ENCODE measurements at regions not wholly inside any gene's neighbourhood (a gene's known extent, or its start where the extent isn't known, plus 50 kb on each side); places are given as distances from the start of the nearest gene placed in this dataset.

DNA sequence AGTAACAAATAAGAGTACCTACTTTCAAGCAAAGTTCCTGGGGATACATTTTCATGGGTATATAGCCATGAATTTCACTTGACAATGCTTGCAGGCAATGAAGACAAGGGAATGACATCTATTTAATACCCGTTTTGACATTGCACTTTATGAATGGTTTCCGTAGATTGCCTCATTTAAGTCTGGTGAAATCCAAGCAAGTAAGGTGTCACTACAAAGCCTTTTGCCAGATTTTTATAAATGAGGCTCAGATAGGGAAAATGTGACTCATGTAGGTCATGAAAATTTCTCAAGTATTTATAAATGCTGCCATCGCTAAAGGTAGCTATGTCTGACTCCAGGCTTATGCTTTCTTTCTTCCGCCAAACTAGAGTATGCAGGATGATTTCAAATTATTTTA lies 644.3 kb downstream of the CDH8 start:
- Histone ChIP-seq H3K9me3 (ENCODE audit: control insufficient read depth in 4 of 4, low read length in 3 of 4) (no peaks in the 10 kb centered on the region), H3K4me1 (ENCODE audit: control insufficient read depth in 4 of 4, insufficient read depth in 4 of 4, low read length in 3 of 4) (no peaks in the 10 kb centered on the region), H3K27ac (ENCODE audit: low read depth in 1 of 2, low read length in 2 of 2) (no peak overlapping the region), H3K9ac (ENCODE audit: low read depth in 1 of 2, low read length in 2 of 2) (no peak overlapping the region), H3K27me3 (ENCODE audit: control insufficient read depth in 4 of 4, insufficient read depth in 4 of 4, low read length in 3 of 4) (no peaks in the 10 kb centered on the region), H3K4me3 (ENCODE audit: low read depth in 1 of 3, low read length in 3 of 3) (no peak overlapping the region), H3K36me3 (ENCODE audit: control insufficient read depth in 4 of 4, insufficient read depth in 3 of 4, low read depth in 1 of 4, low read length in 3 of 4) (no peaks in the 10 kb centered on the region)
- TF ChIP-seq HNF4A (conservative IDR thresholded peaks at IDR 0.05) = no peak
- TF ChIP-seq, protein P1, sequence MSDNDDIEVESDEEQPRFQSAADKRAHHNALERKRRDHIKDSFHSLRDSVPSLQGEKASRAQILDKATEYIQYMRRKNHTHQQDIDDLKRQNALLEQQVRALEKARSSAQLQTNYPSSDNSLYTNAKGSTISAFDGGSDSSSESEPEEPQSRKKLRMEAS (IDR thresholded peaks at IDR 0.05) = no peak
- TF ChIP-seq, protein P2, sequence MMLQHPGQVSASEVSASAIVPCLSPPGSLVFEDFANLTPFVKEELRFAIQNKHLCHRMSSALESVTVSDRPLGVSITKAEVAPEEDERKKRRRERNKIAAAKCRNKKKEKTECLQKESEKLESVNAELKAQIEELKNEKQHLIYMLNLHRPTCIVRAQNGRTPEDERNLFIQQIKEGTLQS (IDR thresholded peaks at IDR 0.05) = no peak
- no peak for TF ChIP-seq FOXA1 (IDR thresholded peaks at IDR 0.05)
- TF ChIP-seq, protein P3, sequence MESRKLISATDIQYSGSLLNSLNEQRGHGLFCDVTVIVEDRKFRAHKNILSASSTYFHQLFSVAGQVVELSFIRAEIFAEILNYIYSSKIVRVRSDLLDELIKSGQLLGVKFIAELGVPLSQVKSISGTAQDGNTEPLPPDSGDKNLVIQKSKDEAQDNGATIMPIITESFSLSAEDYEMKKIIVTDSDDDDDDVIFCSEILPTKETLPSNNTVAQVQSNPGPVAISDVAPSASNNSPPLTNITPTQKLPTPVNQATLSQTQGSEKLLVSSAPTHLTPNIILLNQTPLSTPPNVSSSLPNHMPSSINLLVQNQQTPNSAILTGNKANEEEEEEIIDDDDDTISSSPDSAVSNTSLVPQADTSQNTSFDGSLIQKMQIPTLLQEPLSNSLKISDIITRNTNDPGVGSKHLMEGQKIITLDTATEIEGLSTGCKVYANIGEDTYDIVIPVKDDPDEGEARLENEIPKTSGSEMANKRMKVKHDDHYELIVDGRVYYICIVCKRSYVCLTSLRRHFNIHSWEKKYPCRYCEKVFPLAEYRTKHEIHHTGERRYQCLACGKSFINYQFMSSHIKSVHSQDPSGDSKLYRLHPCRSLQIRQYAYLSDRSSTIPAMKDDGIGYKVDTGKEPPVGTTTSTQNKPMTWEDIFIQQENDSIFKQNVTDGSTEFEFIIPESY (IDR thresholded peaks at IDR 0.05) = no peak
- TF ChIP-seq HNF4G (IDR thresholded peaks at IDR 0.05) = no peak
- TF ChIP-seq EGR1 (IDR thresholded peaks at IDR 0.05; ENCODE audit: low read depth in 2 of 2) = no peak
- TF ChIP-seq SP1 (IDR thresholded peaks at IDR 0.05) = no peak
- no peak for TF ChIP-seq GABPA (IDR thresholded peaks at IDR 0.05 in 1 of 2, conservative IDR thresholded peaks at IDR 0.05 in 1 of 2)
- TF ChIP-seq JUND (IDR thresholded peaks at IDR 0.05) = no peak
- no peak for TF ChIP-seq NR2F2 (IDR thresholded peaks at IDR 0.05)
- TF ChIP-seq RAD21 (IDR thresholded peaks at IDR 0.05) = no peak
- TF ChIP-seq, protein P4, sequence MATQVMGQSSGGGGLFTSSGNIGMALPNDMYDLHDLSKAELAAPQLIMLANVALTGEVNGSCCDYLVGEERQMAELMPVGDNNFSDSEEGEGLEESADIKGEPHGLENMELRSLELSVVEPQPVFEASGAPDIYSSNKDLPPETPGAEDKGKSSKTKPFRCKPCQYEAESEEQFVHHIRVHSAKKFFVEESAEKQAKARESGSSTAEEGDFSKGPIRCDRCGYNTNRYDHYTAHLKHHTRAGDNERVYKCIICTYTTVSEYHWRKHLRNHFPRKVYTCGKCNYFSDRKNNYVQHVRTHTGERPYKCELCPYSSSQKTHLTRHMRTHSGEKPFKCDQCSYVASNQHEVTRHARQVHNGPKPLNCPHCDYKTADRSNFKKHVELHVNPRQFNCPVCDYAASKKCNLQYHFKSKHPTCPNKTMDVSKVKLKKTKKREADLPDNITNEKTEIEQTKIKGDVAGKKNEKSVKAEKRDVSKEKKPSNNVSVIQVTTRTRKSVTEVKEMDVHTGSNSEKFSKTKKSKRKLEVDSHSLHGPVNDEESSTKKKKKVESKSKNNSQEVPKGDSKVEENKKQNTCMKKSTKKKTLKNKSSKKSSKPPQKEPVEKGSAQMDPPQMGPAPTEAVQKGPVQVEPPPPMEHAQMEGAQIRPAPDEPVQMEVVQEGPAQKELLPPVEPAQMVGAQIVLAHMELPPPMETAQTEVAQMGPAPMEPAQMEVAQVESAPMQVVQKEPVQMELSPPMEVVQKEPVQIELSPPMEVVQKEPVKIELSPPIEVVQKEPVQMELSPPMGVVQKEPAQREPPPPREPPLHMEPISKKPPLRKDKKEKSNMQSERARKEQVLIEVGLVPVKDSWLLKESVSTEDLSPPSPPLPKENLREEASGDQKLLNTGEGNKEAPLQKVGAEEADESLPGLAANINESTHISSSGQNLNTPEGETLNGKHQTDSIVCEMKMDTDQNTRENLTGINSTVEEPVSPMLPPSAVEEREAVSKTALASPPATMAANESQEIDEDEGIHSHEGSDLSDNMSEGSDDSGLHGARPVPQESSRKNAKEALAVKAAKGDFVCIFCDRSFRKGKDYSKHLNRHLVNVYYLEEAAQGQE (IDR thresholded peaks at IDR 0.05) = no peak
- TF ChIP-seq TAF1 (conservative IDR thresholded peaks at IDR 0.05) = no peak
- DNase-seq (ENCODE audit: low spot score) = no peak
- 78% methylated on average over 4 of the region's 4 CpGs for WGBS

DNA sequence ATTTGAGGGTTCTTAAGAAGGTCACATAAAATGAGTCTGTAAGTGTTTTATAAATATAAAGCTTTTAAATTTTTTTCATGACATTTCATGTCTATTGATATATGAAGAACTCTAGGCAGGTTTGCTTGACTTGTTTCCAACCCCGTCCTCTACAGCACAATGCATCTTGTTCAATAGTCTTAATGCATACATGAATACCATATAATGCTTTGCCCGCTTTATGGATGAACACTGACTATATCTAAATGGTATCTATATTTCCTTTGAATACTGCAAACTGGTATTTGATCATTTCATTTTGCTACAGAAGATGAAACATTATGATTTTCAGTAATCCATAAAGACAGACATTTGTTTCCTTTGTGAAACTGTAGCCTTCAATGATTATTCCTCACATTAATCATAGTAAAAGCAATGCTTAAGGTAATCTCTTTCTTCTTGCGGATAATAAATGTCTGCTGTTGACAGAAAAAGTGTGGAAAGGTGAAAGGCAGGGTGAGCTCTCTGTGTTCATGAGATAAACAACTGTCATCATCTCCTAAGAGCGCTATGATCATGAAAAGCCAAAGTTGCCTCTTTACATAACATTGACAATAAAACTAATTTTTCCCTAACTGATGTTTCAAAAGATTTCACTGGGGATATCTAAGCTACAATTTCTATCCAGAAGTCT lies 645.1 kb downstream of the CDH8 start:
- Histone ChIP-seq H3K36me3 (ENCODE audit: control insufficient read depth in 4 of 4, insufficient read depth in 3 of 4, low read depth in 1 of 4, low read length in 3 of 4) (no peaks in the 10 kb centered on the region), H3K9me3 (ENCODE audit: control insufficient read depth in 4 of 4, low read length in 3 of 4) (no peaks in the 10 kb centered on the region), H3K9ac (ENCODE audit: low read depth in 1 of 2, low read length in 2 of 2) (no peak overlapping the region), H3K27ac (ENCODE audit: low read depth in 1 of 2, low read length in 2 of 2) (no peak overlapping the region), H3K27me3 (ENCODE audit: control insufficient read depth in 4 of 4, insufficient read depth in 4 of 4, low read length in 3 of 4) (no peaks in the 10 kb centered on the region), H3K4me1 (ENCODE audit: control insufficient read depth in 4 of 4, insufficient read depth in 4 of 4, low read length in 3 of 4) (no peaks in the 10 kb centered on the region), H3K4me3 (ENCODE audit: low read depth in 1 of 3, low read length in 3 of 3) (no peak overlapping the region)
- 73% methylated on average over 4 of the region's 4 CpGs for WGBS
- no peak for DNase-seq (ENCODE audit: low spot score)
- no peak for TF ChIP-seq FOXA2 (IDR thresholded peaks at IDR 0.05)
- no peak for TF ChIP-seq FOXA1 (IDR thresholded peaks at IDR 0.05)
- TF ChIP-seq, protein P5, sequence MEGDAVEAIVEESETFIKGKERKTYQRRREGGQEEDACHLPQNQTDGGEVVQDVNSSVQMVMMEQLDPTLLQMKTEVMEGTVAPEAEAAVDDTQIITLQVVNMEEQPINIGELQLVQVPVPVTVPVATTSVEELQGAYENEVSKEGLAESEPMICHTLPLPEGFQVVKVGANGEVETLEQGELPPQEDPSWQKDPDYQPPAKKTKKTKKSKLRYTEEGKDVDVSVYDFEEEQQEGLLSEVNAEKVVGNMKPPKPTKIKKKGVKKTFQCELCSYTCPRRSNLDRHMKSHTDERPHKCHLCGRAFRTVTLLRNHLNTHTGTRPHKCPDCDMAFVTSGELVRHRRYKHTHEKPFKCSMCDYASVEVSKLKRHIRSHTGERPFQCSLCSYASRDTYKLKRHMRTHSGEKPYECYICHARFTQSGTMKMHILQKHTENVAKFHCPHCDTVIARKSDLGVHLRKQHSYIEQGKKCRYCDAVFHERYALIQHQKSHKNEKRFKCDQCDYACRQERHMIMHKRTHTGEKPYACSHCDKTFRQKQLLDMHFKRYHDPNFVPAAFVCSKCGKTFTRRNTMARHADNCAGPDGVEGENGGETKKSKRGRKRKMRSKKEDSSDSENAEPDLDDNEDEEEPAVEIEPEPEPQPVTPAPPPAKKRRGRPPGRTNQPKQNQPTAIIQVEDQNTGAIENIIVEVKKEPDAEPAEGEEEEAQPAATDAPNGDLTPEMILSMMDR (IDR thresholded peaks at IDR 0.05; ENCODE audit: low read depth, low read length, missing input control) = no peak
- TF ChIP-seq TAF1 (conservative IDR thresholded peaks at IDR 0.05) = no peak
- no peak for TF ChIP-seq SP1 (IDR thresholded peaks at IDR 0.05)
- no peak for TF ChIP-seq YY1 (IDR thresholded peaks at IDR 0.05)
- TF ChIP-seq RXRA (IDR thresholded peaks at IDR 0.05) = no peak
- TF ChIP-seq HNF4G (IDR thresholded peaks at IDR 0.05) = no peak

Data from liver (tissue), 8 donors.